ENCODE measurements at regions not wholly inside any gene's neighbourhood (a gene's known extent, or its start where the extent isn't known, plus 50 kb on each side); places are given as distances from the start of the nearest gene placed in this dataset.

DNA sequence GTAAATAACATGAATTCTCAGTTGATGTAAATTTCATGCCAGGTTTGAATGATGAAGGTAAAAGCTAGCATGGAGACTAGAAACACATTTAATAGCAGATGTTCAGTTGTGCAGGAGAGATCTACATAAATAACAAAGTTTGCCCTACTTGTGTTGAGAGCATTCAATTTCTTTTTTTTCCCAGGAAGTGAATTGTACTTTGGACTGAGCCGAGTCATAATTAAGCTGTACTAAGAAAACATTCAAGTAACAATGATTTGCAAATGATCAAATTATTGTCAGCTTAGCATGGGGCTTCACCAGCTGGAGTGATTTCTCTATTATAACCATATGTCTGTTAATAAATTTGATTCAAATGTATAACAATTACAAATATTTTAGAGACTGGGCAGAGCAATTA is 893.5 kb upstream of the MAP3K7 start:
- 13% methylated on average over 1 of the region's 1 CpG for WGBS (ENCODE audit: missing lambda C conversion rate)
- no peaks in the 10 kb centered on the region for H3K9me3 ChIP-seq
- no peak overlapping the region for H3K4me3 ChIP-seq
- POLR2A ChIA-PET: no interaction called here
- no peak for TF ChIP-seq RNF2 (IDR thresholded peaks at IDR 0.05; ENCODE audit: borderline replicate concordance, low read depth)
- no peak for TF ChIP-seq NFE2L2 (conservative IDR thresholded peaks at IDR 0.05; ENCODE audit: low read length)
- TF ChIP-seq, protein P1, sequence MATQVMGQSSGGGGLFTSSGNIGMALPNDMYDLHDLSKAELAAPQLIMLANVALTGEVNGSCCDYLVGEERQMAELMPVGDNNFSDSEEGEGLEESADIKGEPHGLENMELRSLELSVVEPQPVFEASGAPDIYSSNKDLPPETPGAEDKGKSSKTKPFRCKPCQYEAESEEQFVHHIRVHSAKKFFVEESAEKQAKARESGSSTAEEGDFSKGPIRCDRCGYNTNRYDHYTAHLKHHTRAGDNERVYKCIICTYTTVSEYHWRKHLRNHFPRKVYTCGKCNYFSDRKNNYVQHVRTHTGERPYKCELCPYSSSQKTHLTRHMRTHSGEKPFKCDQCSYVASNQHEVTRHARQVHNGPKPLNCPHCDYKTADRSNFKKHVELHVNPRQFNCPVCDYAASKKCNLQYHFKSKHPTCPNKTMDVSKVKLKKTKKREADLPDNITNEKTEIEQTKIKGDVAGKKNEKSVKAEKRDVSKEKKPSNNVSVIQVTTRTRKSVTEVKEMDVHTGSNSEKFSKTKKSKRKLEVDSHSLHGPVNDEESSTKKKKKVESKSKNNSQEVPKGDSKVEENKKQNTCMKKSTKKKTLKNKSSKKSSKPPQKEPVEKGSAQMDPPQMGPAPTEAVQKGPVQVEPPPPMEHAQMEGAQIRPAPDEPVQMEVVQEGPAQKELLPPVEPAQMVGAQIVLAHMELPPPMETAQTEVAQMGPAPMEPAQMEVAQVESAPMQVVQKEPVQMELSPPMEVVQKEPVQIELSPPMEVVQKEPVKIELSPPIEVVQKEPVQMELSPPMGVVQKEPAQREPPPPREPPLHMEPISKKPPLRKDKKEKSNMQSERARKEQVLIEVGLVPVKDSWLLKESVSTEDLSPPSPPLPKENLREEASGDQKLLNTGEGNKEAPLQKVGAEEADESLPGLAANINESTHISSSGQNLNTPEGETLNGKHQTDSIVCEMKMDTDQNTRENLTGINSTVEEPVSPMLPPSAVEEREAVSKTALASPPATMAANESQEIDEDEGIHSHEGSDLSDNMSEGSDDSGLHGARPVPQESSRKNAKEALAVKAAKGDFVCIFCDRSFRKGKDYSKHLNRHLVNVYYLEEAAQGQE (IDR thresholded peaks at IDR 0.05): no peak
- no peak for TF ChIP-seq POLR2AphosphoS2 (conservative IDR thresholded peaks at IDR 0.05; ENCODE audit: low read length)
- ATAC-seq: no peak
- no peak for FAIRE-seq
- H3K4me1 ChIP-seq: no peaks in the 10 kb centered on the region; the same call in 2 of the 3 replicates
- CTCF ChIA-PET: interaction anchor here (0.6 kb wide), 1 partner anchor 1723 kb away, joined by 3 read pairs; no protein-coding TSS in a partner anchor
- no peak overlapping the region for H3K4me2 ChIP-seq
- H3K27ac ChIP-seq: no peak overlapping the region
- no peak for DNase-seq (ENCODE audit: low read depth in 1 of 2, low spot score in 1 of 2)

DNA sequence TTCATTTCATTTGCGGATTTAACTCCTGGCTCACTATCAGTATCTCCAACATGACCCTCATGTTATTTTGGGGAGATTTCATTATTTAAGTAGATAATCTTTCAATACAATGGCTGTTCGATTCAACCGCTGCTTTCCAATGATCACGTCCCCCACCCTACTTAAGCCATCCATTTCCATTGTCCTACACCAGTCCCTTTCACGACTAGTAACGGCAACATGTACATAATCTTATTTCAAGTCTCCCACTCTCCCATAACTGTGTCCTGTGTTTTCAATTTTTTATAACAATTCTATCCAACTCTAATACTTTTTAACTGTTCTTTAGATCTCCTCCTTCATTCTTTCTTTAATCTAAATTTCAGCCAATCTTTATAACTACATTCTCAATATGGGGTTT is 890.8 kb upstream of the MAP3K7 start:
- no peaks in the 10 kb centered on the region; the same call in 2 of the 3 replicates for H3K4me1 ChIP-seq
- no peak for TF ChIP-seq ZC3H11A (IDR thresholded peaks at IDR 0.05)
- no peak for TF ChIP-seq RARB (CRISPR knock-in tag; IDR thresholded peaks at IDR 0.05)
- no peak for TF ChIP-seq ZNF302 (CRISPR knock-in tag; IDR thresholded peaks at IDR 0.05)
- TF ChIP-seq POLR2AphosphoS2 (conservative IDR thresholded peaks at IDR 0.05; ENCODE audit: low read length): no peak
- TF ChIP-seq PHF8 (IDR thresholded peaks at IDR 0.05; ENCODE audit: borderline replicate concordance, low read depth): no peak
- TF ChIP-seq CBX8 (IDR thresholded peaks at IDR 0.05): no peak
- TF ChIP-seq, protein P2, sequence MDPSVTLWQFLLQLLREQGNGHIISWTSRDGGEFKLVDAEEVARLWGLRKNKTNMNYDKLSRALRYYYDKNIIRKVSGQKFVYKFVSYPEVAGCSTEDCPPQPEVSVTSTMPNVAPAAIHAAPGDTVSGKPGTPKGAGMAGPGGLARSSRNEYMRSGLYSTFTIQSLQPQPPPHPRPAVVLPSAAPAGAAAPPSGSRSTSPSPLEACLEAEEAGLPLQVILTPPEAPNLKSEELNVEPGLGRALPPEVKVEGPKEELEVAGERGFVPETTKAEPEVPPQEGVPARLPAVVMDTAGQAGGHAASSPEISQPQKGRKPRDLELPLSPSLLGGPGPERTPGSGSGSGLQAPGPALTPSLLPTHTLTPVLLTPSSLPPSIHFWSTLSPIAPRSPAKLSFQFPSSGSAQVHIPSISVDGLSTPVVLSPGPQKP (IDR thresholded peaks at IDR 0.05; ENCODE audit: low read depth, low read length): no peak
- TF ChIP-seq HOXB13 (CRISPR knock-in tag; IDR thresholded peaks at IDR 0.05; ENCODE audit: low read depth): no peak
- TF ChIP-seq KDM5A (IDR thresholded peaks at IDR 0.05): no peak
- TF ChIP-seq HDAC2 (IDR thresholded peaks at IDR 0.05): no peak
- no peak for TF ChIP-seq JUN (IDR thresholded peaks at IDR 0.05)
- no peak for TF ChIP-seq CHD2 (IDR thresholded peaks at IDR 0.05; ENCODE audit: low read length, partially characterized antibody)
- TF ChIP-seq BHLHE40 (IDR thresholded peaks at IDR 0.05; ENCODE audit: low read depth, low read length): no peak
- TF ChIP-seq, protein P3, sequence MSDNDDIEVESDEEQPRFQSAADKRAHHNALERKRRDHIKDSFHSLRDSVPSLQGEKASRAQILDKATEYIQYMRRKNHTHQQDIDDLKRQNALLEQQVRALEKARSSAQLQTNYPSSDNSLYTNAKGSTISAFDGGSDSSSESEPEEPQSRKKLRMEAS (IDR thresholded peaks at IDR 0.05): no peak
- TF ChIP-seq RCOR1 (IDR thresholded peaks at IDR 0.05; ENCODE audit: low read depth, low read length): no peak
- TF ChIP-seq, protein P4, sequence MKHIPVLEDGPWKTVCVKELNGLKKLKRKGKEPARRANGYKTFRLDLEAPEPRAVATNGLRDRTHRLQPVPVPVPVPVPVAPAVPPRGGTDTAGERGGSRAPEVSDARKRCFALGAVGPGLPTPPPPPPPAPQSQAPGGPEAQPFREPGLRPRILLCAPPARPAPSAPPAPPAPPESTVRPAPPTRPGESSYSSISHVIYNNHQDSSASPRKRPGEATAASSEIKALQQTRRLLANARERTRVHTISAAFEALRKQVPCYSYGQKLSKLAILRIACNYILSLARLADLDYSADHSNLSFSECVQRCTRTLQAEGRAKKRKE (CRISPR knock-in tag; IDR thresholded peaks at IDR 0.05; ENCODE audit: low read depth): no peak
- TF ChIP-seq, protein P5, sequence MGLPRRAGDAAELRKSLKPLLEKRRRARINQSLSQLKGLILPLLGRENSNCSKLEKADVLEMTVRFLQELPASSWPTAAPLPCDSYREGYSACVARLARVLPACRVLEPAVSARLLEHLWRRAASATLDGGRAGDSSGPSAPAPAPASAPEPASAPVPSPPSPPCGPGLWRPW (IDR thresholded peaks at IDR 0.05): no peak
- no peaks in the 10 kb centered on the region for H3K9me3 ChIP-seq
- ChIA-PET CTCF (no interaction called here), POLR2A (no interaction called here)
- no peak overlapping the region for H3K27ac ChIP-seq
- DNase-seq (ENCODE audit: low read depth in 1 of 2, low spot score in 1 of 2): no peak
- FAIRE-seq: no peak
- 47% methylated on average over 6 of the region's 6 CpGs for WGBS (ENCODE audit: missing lambda C conversion rate)
- ATAC-seq: no peak
- no peak overlapping the region for H3K4me2 ChIP-seq
- no peak overlapping the region for H3K4me3 ChIP-seq
